ENCODE measurements at regions not wholly inside any gene's neighbourhood (a gene's known extent, or its start where the extent isn't known, plus 50 kb on each side); places are given as distances from the start of the nearest gene placed in this dataset.

DNA sequence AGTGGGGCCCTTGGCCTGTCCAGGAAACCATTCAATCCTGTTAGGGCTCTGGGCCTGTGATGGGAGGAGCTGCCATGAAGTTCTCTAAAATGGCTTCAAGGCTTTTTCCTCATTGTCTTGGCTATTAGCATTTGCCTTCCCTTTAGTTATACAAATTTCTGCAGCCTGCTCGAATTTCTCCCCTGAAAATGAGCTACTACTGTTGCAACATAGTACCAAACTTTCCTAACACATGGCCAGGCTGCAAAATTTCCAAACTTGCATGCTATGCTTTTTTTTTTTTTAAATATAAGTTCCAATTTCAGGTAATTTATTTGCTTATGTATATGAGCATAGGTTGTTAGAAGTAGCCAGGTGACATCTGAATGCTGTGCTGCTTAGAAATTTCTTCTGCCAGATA, 560.8 kb upstream of the TBL1XR1 start:
- TF ChIP-seq, protein P1, sequence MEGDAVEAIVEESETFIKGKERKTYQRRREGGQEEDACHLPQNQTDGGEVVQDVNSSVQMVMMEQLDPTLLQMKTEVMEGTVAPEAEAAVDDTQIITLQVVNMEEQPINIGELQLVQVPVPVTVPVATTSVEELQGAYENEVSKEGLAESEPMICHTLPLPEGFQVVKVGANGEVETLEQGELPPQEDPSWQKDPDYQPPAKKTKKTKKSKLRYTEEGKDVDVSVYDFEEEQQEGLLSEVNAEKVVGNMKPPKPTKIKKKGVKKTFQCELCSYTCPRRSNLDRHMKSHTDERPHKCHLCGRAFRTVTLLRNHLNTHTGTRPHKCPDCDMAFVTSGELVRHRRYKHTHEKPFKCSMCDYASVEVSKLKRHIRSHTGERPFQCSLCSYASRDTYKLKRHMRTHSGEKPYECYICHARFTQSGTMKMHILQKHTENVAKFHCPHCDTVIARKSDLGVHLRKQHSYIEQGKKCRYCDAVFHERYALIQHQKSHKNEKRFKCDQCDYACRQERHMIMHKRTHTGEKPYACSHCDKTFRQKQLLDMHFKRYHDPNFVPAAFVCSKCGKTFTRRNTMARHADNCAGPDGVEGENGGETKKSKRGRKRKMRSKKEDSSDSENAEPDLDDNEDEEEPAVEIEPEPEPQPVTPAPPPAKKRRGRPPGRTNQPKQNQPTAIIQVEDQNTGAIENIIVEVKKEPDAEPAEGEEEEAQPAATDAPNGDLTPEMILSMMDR (IDR thresholded peaks at IDR 0.05): no peak
- TF ChIP-seq EP300 (IDR thresholded peaks at IDR 0.05): no peak

Measured in ovary (tissue), 3 donors.